Sigmoid colon (tissue), 6 donors: ENCODE measurements at regions not wholly inside any gene's neighbourhood (a gene's known extent, or its start where the extent isn't known, plus 50 kb on each side); places are given as distances from the start of the nearest gene placed in this dataset.
A peak's percentile ranks its signal among the peaks of the same experiment; 100 is the strongest.

ENCODE experiments used
- DNase-seq: peaks from one replicate; pipeline ENCODE4 v3.0.0-alpha.2; 2019
- H3K27ac ChIP-seq, 4 donors: fragments of 200-600 bp; sonication (generic); one replicate each; pipeline ENCODE4 v1.5.1; 2016 to 2019; ENCODE audit warnings: mild to moderate bottlenecking in 1 of 4
- H3K27me3 ChIP-seq, 3 donors: fragments of 200-600 bp; sonication (generic); one replicate each; pipeline ENCODE4 v1.5.1; 2019; ENCODE audit warnings: mild to moderate bottlenecking in 1 of 3
- H3K36me3 ChIP-seq, 4 donors: fragments of 200-600 bp; sonication (generic); one replicate each; pipeline ENCODE4 v1.5.1; 2016 to 2019
- H3K4me1 ChIP-seq, 4 donors: fragments of 200-600 bp; sonication (generic); one replicate each; pipeline ENCODE4 v1.5.1; 2017 to 2019
- H3K4me3 ChIP-seq, 4 donors: fragments of 200-600 bp; sonication (generic); one replicate each; pipeline ENCODE4 v1.5.1; 2017 to 2019; ENCODE audit warnings: mild to moderate bottlenecking in 2 of 4, moderate library complexity in 1 of 4
- H3K9me3 ChIP-seq, 4 donors: fragments of 200-600 bp in 3 of 4; sonication (generic) in 3 of 4; one replicate each; pipeline versions ENCODE4 v1.5.1 to v1.6.1; 2013 to 2019
- CTCF ChIP-seq, 4 experiments: fragments of 450-650 bp in 3 of 4; fragments of 200-600 bp in 1 of 4; IDR thresholded peaks; one replicate each; pipeline ENCODE4 v1.5.1; 2016 to 2019; ENCODE audit warnings: antibody characterized with exemption in 4 of 4, mild to moderate bottlenecking in 3 of 4, moderate library complexity in 2 of 4
- EP300 ChIP-seq, 4 donors: sonication (generic); formaldehyde crosslinking; IDR thresholded peaks; one replicate each; pipeline ENCODE4 v1.6.1; 2017; ENCODE audit warnings: antibody characterized with exemption in 4 of 4
- POLR2A ChIP-seq, 2 donors: fragments of 450-650 bp; IDR thresholded peaks; one replicate each; pipeline ENCODE4 v1.6.1; 2016; ENCODE audit warnings: antibody characterized with exemption in 2 of 2, mild to moderate bottlenecking in 2 of 2, moderate library complexity in 2 of 2
- POLR2AphosphoS5 ChIP-seq, 4 donors: sonication (generic); formaldehyde crosslinking; IDR thresholded peaks; one replicate each; pipeline ENCODE4 v1.6.1; 2017; ENCODE audit warnings: antibody characterized with exemption in 4 of 4
- WGBS, 2 donors: extraction: QIAGEN DNeasy Blood & Tissue Kit; methylation state at CpG; one replicate each; pipeline ENCODE4 v1.1.7; 2013; 5-methylcytosine and 5-hydroxymethylcytosine counted together
- intact Hi-C: fragments of 100-400 bp; cut with DNase I; formaldehyde crosslinking; loops from one replicate; pipeline ENCODE4 v1.15.1; 2023
- donor health status: healthy with polysubstance abuse.
- donor health status: healthy.

GRCh38 chr20:50258790-50259483, 68.3 kb downstream of the CEBPB start:
- intact Hi-C loops: no loop called here
- Histone ChIP-seq H3K9me3 (no peaks in the 10 kb centered on the region), H3K4me1 (peaks cover 0 to 10% (median 4%) of the 10 kb centered on the region in 4 donors), H3K4me3 (no peak overlapping the region), H3K27me3 (no peaks in the 10 kb centered on the region), H3K36me3 (no peaks in the 10 kb centered on the region), H3K27ac (peak overlapping the region in 1 of 4 donors; percentile 52)
- TF ChIP-seq POLR2AphosphoS5 (IDR thresholded peaks at IDR 0.05) (no peak), POLR2A (IDR thresholded peaks at IDR 0.05) (no peak), CTCF (IDR thresholded peaks at IDR 0.05) (no peak), EP300 (IDR thresholded peaks at IDR 0.05) (no peak)
- 92% methylated on average over 8 of the region's 8 CpGs for WGBS, 2 donors
- DNase-seq: no peak

GRCh38 chr20:50259705-50260478, 69.3 kb downstream of the CEBPB start:
- Histone ChIP-seq H3K9me3 (no peaks in the 10 kb centered on the region), H3K27ac (peak overlapping the region; percentile 1 to 60 (median 48)), H3K36me3 (no peaks in the 10 kb centered on the region), H3K4me1 (peaks cover 0 to 10% (median 4%) of the 10 kb centered on the region in 4 donors), H3K27me3 (no peaks in the 10 kb centered on the region), H3K4me3 (no peak overlapping the region)
- no peak for TF ChIP-seq EP300 (IDR thresholded peaks at IDR 0.05)
- TF ChIP-seq POLR2AphosphoS5 (IDR thresholded peaks at IDR 0.05): no peak
- no peak for TF ChIP-seq POLR2A (IDR thresholded peaks at IDR 0.05)
- TF ChIP-seq CTCF (IDR thresholded peaks at IDR 0.05): no peak
- DNase-seq: no peak
- intact Hi-C loops: no loop called here
- 20 to 42% methylated on average over 9 of the region's 9 CpGs for WGBS, 2 donors

- DNase-seq: no peak
- no peak overlapping the region for H3K4me3 ChIP-seq
- intact Hi-C loops: no loop called here
- no peaks in the 10 kb centered on the region for H3K9me3 ChIP-seq
- peaks cover 0 to 10% (median 4%) of the 10 kb centered on the region in 4 donors for H3K4me1 ChIP-seq
- no peaks in the 10 kb centered on the region for H3K27me3 ChIP-seq
- no peak for TF ChIP-seq EP300 (IDR thresholded peaks at IDR 0.05)
- TF ChIP-seq CTCF (IDR thresholded peaks at IDR 0.05): no peak
- TF ChIP-seq POLR2AphosphoS5 (IDR thresholded peaks at IDR 0.05): no peak
- no peak for TF ChIP-seq POLR2A (IDR thresholded peaks at IDR 0.05)
- WGBS, 2 donors: 53 to 60% methylated on average over 8 of the region's 8 CpGs
- H3K36me3 ChIP-seq: no peaks in the 10 kb centered on the region
- H3K27ac ChIP-seq: peak overlapping the region; percentile 1 to 60 (median 48)
Measured at GRCh38 chr20:50260479-50261221, 70.0 kb downstream of the CEBPB start.

GRCh38 chr20:50261471-50262212, 71.0 kb downstream of the CEBPB start:
- DNase-seq: no peak
- intact Hi-C loops: no loop called here
- Histone ChIP-seq H3K27me3 (no peaks in the 10 kb centered on the region), H3K9me3 (no peaks in the 10 kb centered on the region), H3K36me3 (no peaks in the 10 kb centered on the region), H3K27ac (peak overlapping the region in 1 of 4 donors; percentile 52), H3K4me3 (no peak overlapping the region), H3K4me1 (peaks cover 0 to 13% (median 4%) of the 10 kb centered on the region in 4 donors)
- WGBS, 2 donors: 85 to 88% methylated on average over 7 of the region's 7 CpGs
- no peak for TF ChIP-seq CTCF (IDR thresholded peaks at IDR 0.05)
- no peak for TF ChIP-seq EP300 (IDR thresholded peaks at IDR 0.05)
- TF ChIP-seq POLR2A (IDR thresholded peaks at IDR 0.05): no peak
- TF ChIP-seq POLR2AphosphoS5 (IDR thresholded peaks at IDR 0.05): no peak
